HG02623 (cell line): ENCODE measurements at regions not wholly inside any gene's neighbourhood (a gene's known extent, or its start where the extent isn't known, plus 50 kb on each side); places are given as distances from the start of the nearest gene placed in this dataset.

Source experiments
- ATAC-seq: cut with Tn5 transposase; IDR thresholded peaks from one replicate; pipeline ENCODE4 v1.9.1; 2021; ENCODE audit warnings: moderate library complexity; ENCODE audit not compliant: unreplicated experiment

GRCh38 chr10:105691811-105692210, 1050.7 kb downstream of the SORCS3 start:
- ATAC-seq = no peak

GRCh38 chr10:105682911-105683310, 1041.8 kb downstream of the SORCS3 start:
- no peak for ATAC-seq

DNA sequence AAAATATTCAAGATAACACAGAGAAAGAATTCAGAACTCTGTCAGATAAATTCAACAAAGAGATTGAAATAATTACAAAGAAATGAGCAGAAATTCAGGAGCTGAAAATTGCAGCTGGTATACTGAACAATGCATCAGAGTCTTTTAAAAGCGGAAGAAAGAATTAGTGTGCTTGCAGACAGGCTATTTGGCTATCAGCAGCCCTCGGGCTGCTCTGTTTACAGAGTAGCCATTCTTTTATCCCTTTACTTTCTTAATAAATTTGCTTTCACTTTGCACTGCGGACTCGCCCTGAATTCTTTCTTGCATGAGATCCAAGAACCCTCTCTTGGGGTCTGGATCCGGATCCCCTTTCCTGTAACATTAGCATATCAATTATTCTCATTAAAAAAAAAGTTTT, 1040.0 kb downstream of the SORCS3 start:
- ATAC-seq = no peak

- ATAC-seq = no peak
Observed at GRCh38 chr10:105679781-105680180, 1038.7 kb downstream of the SORCS3 start.

DNA sequence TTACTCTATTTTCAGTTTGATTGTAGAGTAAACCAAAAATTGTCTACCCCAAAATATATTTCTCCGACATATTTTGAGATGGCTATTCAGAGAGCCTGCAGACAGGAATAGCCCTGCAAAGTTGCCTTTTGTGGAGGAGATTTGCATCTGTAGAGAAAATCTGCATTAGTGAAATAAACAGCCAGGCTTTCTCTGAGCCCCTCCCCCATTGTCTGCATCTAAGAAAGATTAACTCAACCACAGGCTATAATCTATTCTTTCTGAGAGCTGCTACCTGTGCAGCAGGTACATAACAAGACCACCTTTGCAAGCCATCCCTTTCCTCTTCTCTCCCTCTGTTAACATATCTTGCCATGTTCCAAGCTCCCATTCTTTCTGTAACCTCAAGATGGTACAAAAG, 1034.2 kb downstream of the SORCS3 start:
- ATAC-seq = no peak

GRCh38 chr10:105674448-105674847, 1033.4 kb downstream of the SORCS3 start:
- no peak for ATAC-seq

DNA sequence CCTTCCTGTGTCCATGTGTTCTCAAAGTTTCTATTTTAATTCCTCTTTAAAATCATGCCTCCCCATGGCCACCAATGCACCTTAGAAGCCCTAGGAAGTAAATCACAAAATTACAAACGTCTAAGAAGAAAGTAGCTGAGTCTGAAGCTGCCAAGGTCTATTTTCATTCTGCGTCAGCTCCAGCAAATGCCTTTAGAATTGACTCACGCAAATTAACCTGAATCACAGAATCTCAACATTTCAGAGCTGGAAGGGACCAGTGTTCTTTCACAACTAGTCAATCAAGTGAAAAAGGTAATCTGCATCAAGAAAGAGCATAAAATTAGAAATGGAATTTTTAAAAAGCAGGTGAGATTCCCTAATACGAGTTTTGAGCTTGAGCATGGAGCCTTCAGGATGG, 1017.6 kb downstream of the SORCS3 start:
- no peak for ATAC-seq

DNA sequence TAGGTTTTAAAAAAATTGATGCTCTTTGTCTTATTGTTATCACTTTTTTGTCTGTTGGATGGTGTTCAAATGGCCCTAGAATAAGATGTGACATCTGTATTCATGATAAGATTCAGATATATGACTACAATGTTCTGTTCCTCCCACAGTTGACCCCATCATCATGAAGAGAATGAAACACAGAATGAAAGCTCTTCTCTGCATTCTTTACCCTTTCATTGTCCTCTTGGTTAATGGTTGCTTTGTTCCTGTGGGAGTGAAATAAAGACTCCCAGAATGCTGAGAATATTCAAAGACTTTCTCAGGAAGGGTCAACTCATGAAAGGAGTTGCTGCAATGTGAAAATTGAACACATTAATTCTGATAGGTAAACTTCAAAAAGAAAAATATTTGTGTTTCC, 1015.8 kb downstream of the SORCS3 start:
- no peak for ATAC-seq

- no peak for ATAC-seq
Observed at GRCh38 chr10:105650306-105650705, 1009.2 kb downstream of the SORCS3 start.

GRCh38 chr10:105647354-105647753, 1006.3 kb downstream of the SORCS3 start:
- no peak for ATAC-seq

DNA sequence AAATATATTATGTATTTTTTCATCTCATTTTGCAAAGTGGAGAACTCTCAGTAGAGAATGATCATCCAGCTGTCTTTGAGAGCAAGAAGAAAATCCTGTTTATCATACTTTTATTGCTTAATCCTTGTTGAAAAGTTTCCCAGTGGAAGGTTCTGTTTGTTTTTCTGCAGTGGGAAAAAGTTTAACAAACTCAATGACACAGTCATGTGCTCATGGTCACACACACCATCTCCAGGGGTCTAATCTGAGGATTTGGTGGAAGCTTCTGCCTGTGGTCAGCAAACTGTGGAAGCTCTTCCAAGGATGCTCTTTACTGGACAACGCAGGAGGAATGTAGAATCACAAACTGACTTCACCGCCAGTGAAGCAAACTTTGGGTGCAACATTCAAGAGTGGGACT, 1003.9 kb downstream of the SORCS3 start:
- no peak for ATAC-seq

- ATAC-seq = no peak
Observed at GRCh38 chr10:105644559-105644958, 1003.5 kb downstream of the SORCS3 start.

- ATAC-seq = no peak
Observed at GRCh38 chr10:105644091-105644490, 1003.0 kb downstream of the SORCS3 start.

DNA sequence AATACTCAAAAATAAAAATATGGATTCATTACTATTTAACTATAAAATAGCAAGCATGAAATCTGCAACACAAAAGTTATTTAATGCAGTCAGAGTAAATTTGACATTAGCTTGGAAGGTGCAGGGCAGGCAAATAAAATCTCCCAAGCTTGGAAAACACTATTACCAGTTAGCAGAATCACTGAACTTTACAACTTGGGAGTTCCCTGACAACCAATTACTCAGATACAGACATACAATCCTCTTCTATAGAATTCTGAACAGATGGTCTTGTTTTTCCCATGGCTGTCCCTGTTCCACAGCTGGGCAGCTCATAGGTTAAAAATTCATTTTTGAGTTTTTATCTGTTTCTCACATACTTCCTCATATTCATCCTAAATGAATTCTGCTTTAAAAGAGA, 1002.6 kb downstream of the SORCS3 start:
- ATAC-seq = no peak

- no peak for ATAC-seq
Observed at GRCh38 chr10:105634281-105634680, 993.2 kb downstream of the SORCS3 start.

GRCh38 chr10:105615715-105616365, 974.8 kb downstream of the SORCS3 start:
- no peak for ATAC-seq

- no peak for ATAC-seq
Observed at GRCh38 chr10:105611244-105611798, 970.2 kb downstream of the SORCS3 start.

- no peak for ATAC-seq
Observed at GRCh38 chr10:105609451-105609850, 968.4 kb downstream of the SORCS3 start.

- no peak for ATAC-seq
Observed at GRCh38 chr10:105605918-105606317, 964.8 kb downstream of the SORCS3 start.

DNA sequence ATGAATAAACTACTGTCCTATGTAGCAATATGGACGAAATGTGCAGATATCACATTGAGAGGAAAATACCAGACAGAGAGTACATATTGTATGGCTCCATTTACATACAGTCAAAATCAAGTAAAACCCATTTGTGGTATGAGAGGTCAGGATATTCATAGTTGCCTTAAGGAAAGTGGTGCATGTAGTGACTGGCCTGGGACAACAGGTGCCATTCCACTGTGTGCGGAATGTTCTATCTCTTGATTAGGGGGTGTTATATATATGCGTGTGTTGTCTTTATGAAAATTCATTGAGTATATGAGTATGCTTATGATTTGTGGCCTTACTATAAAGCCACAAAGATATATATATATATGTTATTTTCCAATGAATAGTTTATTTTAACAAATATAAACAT, 964.0 kb downstream of the SORCS3 start:
- no peak for ATAC-seq

DNA sequence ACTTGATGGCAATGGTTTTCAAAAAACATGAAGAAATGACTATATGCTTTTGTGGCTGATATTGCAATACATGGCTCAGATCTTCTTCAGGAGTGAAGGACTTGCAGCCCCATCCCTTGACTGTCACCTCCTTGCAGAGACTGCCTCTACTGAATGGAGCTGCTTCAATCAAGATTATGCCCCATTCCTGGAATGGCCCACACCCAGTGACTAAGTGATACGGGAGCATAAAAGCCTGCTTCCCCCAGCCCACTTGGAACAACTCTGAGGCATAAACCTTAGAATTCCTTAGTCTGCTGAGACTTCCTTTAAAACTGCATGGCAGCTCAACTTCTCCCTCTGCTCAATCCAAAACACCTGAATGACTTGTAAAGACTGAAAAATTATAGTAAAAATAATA, 957.1 kb downstream of the SORCS3 start:
- ATAC-seq = no peak

DNA sequence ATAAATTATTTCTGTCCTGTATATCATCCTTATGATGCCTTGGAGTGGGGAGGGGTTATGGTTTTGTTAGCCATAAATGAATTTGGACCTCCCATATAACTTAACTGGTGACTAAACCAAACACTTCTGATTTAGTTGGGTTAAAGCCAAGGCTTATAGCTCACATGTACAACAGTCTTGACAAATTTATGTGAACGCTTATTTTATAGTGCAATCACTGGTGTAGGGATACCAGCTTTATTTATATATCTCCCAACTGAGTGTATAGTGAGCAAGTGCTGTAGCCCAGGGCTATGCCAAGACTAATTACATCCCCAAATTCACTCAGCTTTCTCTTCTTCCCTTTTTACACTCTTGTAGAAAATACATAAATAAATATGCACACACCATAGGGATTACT, 956.2 kb downstream of the SORCS3 start:
- no peak for ATAC-seq

DNA sequence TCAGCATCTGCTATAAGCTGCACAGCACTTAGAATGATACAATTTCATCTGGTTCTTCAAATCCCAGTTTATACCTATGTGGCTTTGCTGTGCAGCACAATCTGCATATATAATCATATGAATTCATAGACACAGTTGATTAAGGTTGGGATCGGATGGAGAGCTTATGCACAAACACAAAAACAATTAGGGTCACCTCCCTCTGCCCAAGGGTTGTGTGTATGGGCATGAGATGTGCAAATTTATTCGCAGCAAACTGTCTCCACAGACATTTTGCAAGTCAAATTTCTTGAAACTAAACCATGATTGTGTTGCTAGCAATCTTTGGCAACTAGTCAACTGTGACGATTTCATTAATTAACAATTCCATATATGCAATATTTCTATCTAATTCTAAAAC, 955.7 kb downstream of the SORCS3 start:
- ATAC-seq = no peak
